GM12892 (cell line): ENCODE measurements at regions not wholly inside any gene's neighbourhood (a gene's known extent, or its start where the extent isn't known, plus 50 kb on each side); places are given as distances from the start of the nearest gene placed in this dataset.

ENCODE experiments used
- DNase-seq: peaks from one replicate; pipeline ENCODE4 v3.0.0; 2011; ENCODE audit not compliant: insufficient read length
- FAIRE-seq: peaks from 2 replicates; lab custom pipeline; 2011; peaks lifted over from hg19 to GRCh38; lab: Jason Lieb, UNC
- POLR2A ChIP-seq: IDR thresholded peaks from 2 replicates; pipeline ENCODE4 v1.6.1; 2011; ENCODE audit warnings: low read depth, low read length, control low read depth
- POLR2AphosphoS5 ChIP-seq: IDR thresholded peaks from 2 replicates; pipeline ENCODE4 v1.6.1; 2011; ENCODE audit warnings: low read depth, low read length, control low read depth
- TAF1 ChIP-seq: IDR thresholded peaks from 2 replicates; pipeline ENCODE4 v1.6.1; 2011; ENCODE audit warnings: low read depth, mild to moderate bottlenecking, control low read depth, low read length, borderline replicate concordance

GRCh38 chr18:40949114-40949950, 1005.7 kb upstream of the PIK3C3 start:
- DNase-seq (no peak), FAIRE-seq (no peak)
- TF ChIP-seq POLR2A (no peak), TAF1 (no peak), POLR2AphosphoS5 (no peak)

GRCh38 chr18:40944576-40944975, 1010.5 kb upstream of the PIK3C3 start:
- no peak for FAIRE-seq
- TF ChIP-seq TAF1, result no peak
- no peak for TF ChIP-seq POLR2AphosphoS5
- TF ChIP-seq POLR2A, result no peak
- DNase-seq, result no peak

GRCh38 chr18:40939656-40940515, 1015.1 kb upstream of the PIK3C3 start:
- TF ChIP-seq POLR2AphosphoS5 (no peak), POLR2A (no peak), TAF1 (no peak)
- no peak for DNase-seq
- FAIRE-seq, result no peak

- FAIRE-seq (no peak), DNase-seq (no peak)
- no peak for TF ChIP-seq POLR2A
- no peak for TF ChIP-seq POLR2AphosphoS5
- TF ChIP-seq TAF1, result no peak
These were observed 1016.4 kb upstream of the PIK3C3 start for GRCh38 chr18:40938615-40939014.

DNA sequence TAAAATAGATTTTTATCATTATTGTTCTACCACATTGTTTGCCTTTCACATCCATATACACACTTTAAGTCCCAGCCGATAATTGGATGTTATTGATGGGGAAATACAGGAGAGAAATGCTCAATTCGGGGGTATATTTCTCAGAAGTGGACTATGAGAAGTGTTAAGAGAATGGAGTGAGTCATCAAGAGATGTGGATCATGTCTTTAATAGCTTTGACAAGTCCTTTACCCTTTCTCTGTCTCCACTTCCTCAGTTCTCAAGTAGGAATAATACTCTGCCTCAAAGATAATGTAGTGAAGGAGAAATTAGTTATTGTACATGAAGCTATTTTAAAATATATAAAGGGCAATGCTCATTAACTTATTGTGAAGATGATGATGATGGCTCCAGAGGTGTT, 1017.6 kb upstream of the PIK3C3 start:
- DNase-seq (no peak), FAIRE-seq (no peak)
- no peak for TF ChIP-seq POLR2A
- TF ChIP-seq TAF1, result no peak
- TF ChIP-seq POLR2AphosphoS5, result no peak

- TF ChIP-seq POLR2AphosphoS5 (no peak), TAF1 (no peak), POLR2A (no peak)
- no peak for FAIRE-seq
- no peak for DNase-seq
These were observed 1019.6 kb upstream of the PIK3C3 start for GRCh38 chr18:40935423-40935822.

DNA sequence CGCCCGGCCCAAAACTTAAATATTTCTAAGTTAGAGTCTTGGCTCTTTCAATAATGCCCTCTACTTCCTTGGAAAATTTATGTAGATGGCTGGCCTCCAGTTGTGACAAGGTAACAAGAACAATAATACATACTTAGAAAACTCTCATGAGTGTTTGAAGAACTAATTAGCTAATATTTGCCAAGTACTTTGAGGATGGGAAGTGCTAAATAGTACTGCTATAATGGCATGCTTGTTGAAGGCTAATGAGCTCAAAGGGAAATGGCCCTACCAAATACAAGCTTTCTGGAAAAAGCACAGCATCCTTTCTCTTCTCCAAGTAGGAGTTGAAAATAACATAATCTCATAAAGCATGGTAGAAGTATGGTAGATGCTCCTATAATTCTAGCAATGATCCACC, 1022.2 kb upstream of the PIK3C3 start:
- TF ChIP-seq POLR2AphosphoS5 (no peak), POLR2A (no peak), TAF1 (no peak)
- DNase-seq, result no peak
- FAIRE-seq, result no peak

DNA sequence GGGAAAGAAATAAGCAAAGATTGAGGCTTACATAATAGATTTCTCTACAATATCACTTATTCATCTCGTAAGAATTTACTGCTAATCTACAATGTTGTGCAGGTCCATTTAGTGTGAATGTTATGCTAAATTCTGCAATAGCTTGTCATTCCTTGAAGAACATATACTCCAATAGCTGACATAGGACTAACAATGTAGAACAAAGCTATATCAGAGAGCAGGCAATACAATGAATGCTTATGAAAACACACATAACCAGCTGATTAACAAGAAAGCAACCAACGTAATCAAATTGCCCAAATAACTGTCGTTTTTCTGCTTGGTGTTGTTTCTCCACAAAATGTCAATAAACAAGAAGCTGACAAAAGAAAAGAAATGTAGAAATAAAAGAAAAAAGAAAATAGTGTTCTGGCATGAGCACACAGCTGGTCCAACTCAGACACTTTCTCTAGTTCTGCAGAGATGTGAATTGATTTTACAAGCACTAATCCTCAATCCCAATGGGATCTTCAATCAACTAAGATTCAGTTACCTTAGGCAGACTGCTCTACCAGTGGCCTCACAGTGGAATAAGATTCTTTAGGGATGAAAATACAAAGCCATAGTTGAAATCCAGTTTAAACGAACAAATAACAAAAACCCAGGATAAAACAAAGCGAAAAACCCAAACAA, 1024.7 kb upstream of the PIK3C3 start:
- TF ChIP-seq TAF1 (no peak), POLR2A (no peak), POLR2AphosphoS5 (no peak)
- DNase-seq (no peak), FAIRE-seq (no peak)

GRCh38 chr18:40929399-40929798, 1025.6 kb upstream of the PIK3C3 start:
- no peak for DNase-seq
- no peak for TF ChIP-seq TAF1
- TF ChIP-seq POLR2A, result no peak
- no peak for TF ChIP-seq POLR2AphosphoS5
- FAIRE-seq, result no peak

- TF ChIP-seq POLR2AphosphoS5, result no peak
- TF ChIP-seq POLR2A, result no peak
- no peak for TF ChIP-seq TAF1
- FAIRE-seq (no peak), DNase-seq (no peak)
These were observed 1028.4 kb upstream of the PIK3C3 start for GRCh38 chr18:40926679-40927078.

- no peak for DNase-seq
- TF ChIP-seq TAF1, result no peak
- no peak for TF ChIP-seq POLR2AphosphoS5
- TF ChIP-seq POLR2A, result no peak
- no peak for FAIRE-seq
These were observed 1029.9 kb upstream of the PIK3C3 start for GRCh38 chr18:40925071-40925541.
